Stimulated activated naive B cell treated with anti-CD40 and anti-IgM and Interleukin-4, amounts not matched to agents 10 μg/mL and 1 μg/mL and 100 μg/mL, for 72 hours (primary cell): ENCODE measurements at regions not wholly inside any gene's neighbourhood (a gene's known extent, or its start where the extent isn't known, plus 50 kb on each side); places are given as distances from the start of the nearest gene placed in this dataset.

Experiments used
- ATAC-seq, 2 donors: fragments of 150-1000 bp; cut with Tn5 transposase; replicated peaks; 2 replicates each; pipeline ENCODE4 v1.10.0; 2021; ENCODE audit warnings: moderate library complexity in 1 of 2
- DNase-seq: peaks from one replicate; pipeline ENCODE4 v3.0.0; 2021
- H3K27ac Mint-ChIP-seq: one replicate; pipeline ENCODE4 v1.8.0; 2022; ENCODE audit warnings: mild to moderate bottlenecking, mixed read lengths
- H3K27me3 Mint-ChIP-seq, 2 donors: one replicate each; pipeline ENCODE4 v1.8.0; 2022; ENCODE audit warnings: mixed read lengths in 2 of 2
- H3K36me3 Mint-ChIP-seq, 2 donors: one replicate each; pipeline ENCODE4 v1.8.0; 2022; ENCODE audit warnings: mixed read lengths in 2 of 2, mild to moderate bottlenecking in 1 of 2
- H3K4me1 Mint-ChIP-seq, 2 donors: one replicate each; pipeline ENCODE4 v1.8.0; 2022; ENCODE audit warnings: mixed read lengths in 2 of 2, mild to moderate bottlenecking in 1 of 2
- H3K4me3 Mint-ChIP-seq, 2 donors: one replicate each; pipeline ENCODE4 v1.8.0; 2022; ENCODE audit warnings: mild to moderate bottlenecking in 2 of 2, mixed read lengths in 2 of 2, moderate library complexity in 1 of 2
- H3K9me3 Mint-ChIP-seq, 2 donors: one replicate each; pipeline ENCODE4 v1.8.0; 2022; ENCODE audit warnings: mixed read lengths in 2 of 2, mild to moderate bottlenecking in 1 of 2

- no peaks in the 10 kb centered on the region for H3K36me3 Mint-ChIP-seq
- H3K9me3 Mint-ChIP-seq, result peaks cover 0 to 3% of the 10 kb centered on the region in 2 donors
- H3K27me3 Mint-ChIP-seq, result no peaks in the 10 kb centered on the region
- no peak for DNase-seq
- ATAC-seq, result no peak
- H3K27ac Mint-ChIP-seq, result no peak overlapping the region
- no peak overlapping the region for H3K4me3 Mint-ChIP-seq
- H3K4me1 Mint-ChIP-seq, result no peaks in the 10 kb centered on the region
Measured at GRCh38 chr1:191528275-191528674, 630.0 kb upstream of the RGS18 start.

GRCh38 chr1:191530928-191531327 lies 627.3 kb upstream of the RGS18 start:
- H3K27me3 Mint-ChIP-seq, result no peaks in the 10 kb centered on the region
- H3K36me3 Mint-ChIP-seq, result no peaks in the 10 kb centered on the region
- no peak for DNase-seq
- no peaks in the 10 kb centered on the region for H3K4me1 Mint-ChIP-seq
- ATAC-seq, result no peak
- H3K27ac Mint-ChIP-seq, result no peak overlapping the region
- H3K4me3 Mint-ChIP-seq, result no peak overlapping the region
- peaks cover 3 to 6% of the 10 kb centered on the region in 2 donors for H3K9me3 Mint-ChIP-seq

- H3K36me3 Mint-ChIP-seq, result no peaks in the 10 kb centered on the region
- ATAC-seq (no peak), DNase-seq (no peak)
- H3K27ac Mint-ChIP-seq, result no peak overlapping the region
- H3K4me1 Mint-ChIP-seq, result no peaks in the 10 kb centered on the region
- no peaks in the 10 kb centered on the region for H3K27me3 Mint-ChIP-seq
- H3K4me3 Mint-ChIP-seq, result no peak overlapping the region
- H3K9me3 Mint-ChIP-seq, result peaks cover 7% of the 10 kb centered on the region in 2 donors
Measured at GRCh38 chr1:191533254-191533653, 625.0 kb upstream of the RGS18 start.

DNA sequence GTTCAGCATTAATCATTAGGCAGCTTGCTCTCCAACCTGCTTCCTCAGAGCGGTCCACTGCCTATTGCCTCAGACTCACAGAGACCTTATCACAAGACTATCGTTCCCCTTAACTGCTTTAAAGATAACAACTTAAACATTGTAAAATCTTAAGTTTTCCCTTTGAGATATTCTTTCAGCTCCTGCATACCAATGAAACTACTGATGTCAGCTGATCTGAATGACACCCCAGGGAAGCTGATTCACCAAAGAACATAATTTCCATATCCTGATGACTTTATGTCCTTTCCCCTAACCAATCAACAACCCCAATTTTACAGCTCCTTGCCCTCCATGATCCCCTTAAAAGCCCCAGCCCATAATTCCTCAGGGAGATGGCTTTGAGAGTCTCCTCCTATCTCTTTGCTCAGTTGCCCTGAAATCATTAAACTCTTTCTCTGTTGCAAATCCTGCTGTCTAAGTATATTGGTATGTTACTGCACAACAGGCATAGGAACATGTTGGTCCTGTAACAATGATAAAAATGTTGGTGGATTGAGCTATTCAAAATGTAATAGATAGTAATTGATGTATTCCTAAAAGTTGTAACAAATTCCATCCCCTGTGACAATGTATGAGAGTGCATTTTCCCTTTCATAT lies 621.4 kb upstream of the RGS18 start:
- no peak overlapping the region for H3K27ac Mint-ChIP-seq
- no peak overlapping the region for H3K4me3 Mint-ChIP-seq
- ATAC-seq (no peak), DNase-seq (no peak)
- H3K9me3 Mint-ChIP-seq, result peaks cover 7% of the 10 kb centered on the region in 2 donors
- no peaks in the 10 kb centered on the region for H3K36me3 Mint-ChIP-seq
- H3K4me1 Mint-ChIP-seq, result no peaks in the 10 kb centered on the region
- H3K27me3 Mint-ChIP-seq, result no peaks in the 10 kb centered on the region

GRCh38 chr1:191541758-191542157 lies 616.5 kb upstream of the RGS18 start:
- H3K4me3 Mint-ChIP-seq, result no peak overlapping the region
- no peaks in the 10 kb centered on the region for H3K4me1 Mint-ChIP-seq
- H3K36me3 Mint-ChIP-seq, result no peaks in the 10 kb centered on the region
- H3K27ac Mint-ChIP-seq, result no peak overlapping the region
- DNase-seq, result no peak
- no peaks in the 10 kb centered on the region for H3K27me3 Mint-ChIP-seq
- H3K9me3 Mint-ChIP-seq, result peaks cover 3 to 4% of the 10 kb centered on the region in 2 donors
- no peak for ATAC-seq

DNA sequence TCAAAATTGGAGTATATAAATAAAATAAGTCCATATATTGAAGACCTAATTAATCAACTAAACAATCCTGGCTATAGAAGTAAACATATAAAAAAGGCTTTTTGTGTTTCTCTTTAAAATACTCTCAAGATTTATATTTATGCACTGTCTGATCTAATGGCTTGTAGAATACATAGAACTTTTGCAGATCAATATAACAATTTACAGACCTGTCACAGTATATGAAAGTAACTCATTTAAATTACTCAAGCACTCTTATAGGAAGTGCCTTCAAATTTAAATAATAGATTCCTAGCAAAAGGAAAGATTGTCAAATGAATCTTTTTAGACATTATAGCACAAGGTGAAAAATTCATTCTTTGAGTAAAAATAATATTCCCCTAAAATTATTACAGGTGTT lies 615.8 kb upstream of the RGS18 start:
- H3K4me3 Mint-ChIP-seq, result no peak overlapping the region
- no peaks in the 10 kb centered on the region for H3K9me3 Mint-ChIP-seq
- no peak for ATAC-seq
- no peaks in the 10 kb centered on the region for H3K36me3 Mint-ChIP-seq
- DNase-seq, result no peak
- no peaks in the 10 kb centered on the region for H3K27me3 Mint-ChIP-seq
- no peak overlapping the region for H3K27ac Mint-ChIP-seq
- H3K4me1 Mint-ChIP-seq, result no peaks in the 10 kb centered on the region

DNA sequence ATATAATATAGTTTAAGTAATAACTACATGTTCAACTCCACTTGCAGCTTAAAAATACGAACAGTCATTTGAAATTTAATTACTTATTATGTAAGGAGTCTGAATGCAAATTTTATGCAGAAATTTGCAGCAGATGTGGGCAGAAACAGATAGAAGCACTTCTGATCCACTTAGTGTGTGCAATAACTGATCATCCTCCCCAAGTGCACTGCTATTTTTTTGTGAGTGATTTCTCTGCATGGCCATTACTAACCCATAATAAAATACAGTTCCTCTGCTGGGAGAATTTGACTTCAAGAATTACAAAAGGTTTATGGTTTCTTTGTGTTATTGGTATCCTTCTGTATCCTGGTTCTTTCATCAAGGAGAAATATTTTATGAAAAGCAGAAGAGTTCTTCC lies 611.5 kb upstream of the RGS18 start:
- H3K27ac Mint-ChIP-seq, result no peak overlapping the region

GRCh38 chr1:191551019-191551418 lies 607.2 kb upstream of the RGS18 start:
- peaks cover 3 to 7% of the 10 kb centered on the region in 2 donors for H3K9me3 Mint-ChIP-seq
- no peak for ATAC-seq
- DNase-seq, result no peak
- no peaks in the 10 kb centered on the region for H3K36me3 Mint-ChIP-seq
- H3K4me1 Mint-ChIP-seq, result no peaks in the 10 kb centered on the region
- H3K27me3 Mint-ChIP-seq, result no peaks in the 10 kb centered on the region
- no peak overlapping the region for H3K4me3 Mint-ChIP-seq
- H3K27ac Mint-ChIP-seq, result no peak overlapping the region

More for the DNA sequence above, 611.5 kb upstream of the RGS18 start:
- DNase-seq, result no peak
- Mint-ChIP-seq H3K4me3 (no peak overlapping the region), H3K9me3 (peaks cover 3 to 7% of the 10 kb centered on the region in 2 donors), H3K36me3 (no peaks in the 10 kb centered on the region), H3K4me1 (no peaks in the 10 kb centered on the region), H3K27me3 (no peaks in the 10 kb centered on the region)
- ATAC-seq, result no peak

- Mint-ChIP-seq H3K36me3 (no peaks in the 10 kb centered on the region), H3K4me1 (no peaks in the 10 kb centered on the region), H3K9me3 (no peaks in the 10 kb centered on the region), H3K4me3 (no peak overlapping the region), H3K27me3 (no peaks in the 10 kb centered on the region), H3K27ac (no peak overlapping the region)
- ATAC-seq (no peak), DNase-seq (no peak)
Measured at GRCh38 chr1:191558379-191558778, 599.9 kb upstream of the RGS18 start.

DNA sequence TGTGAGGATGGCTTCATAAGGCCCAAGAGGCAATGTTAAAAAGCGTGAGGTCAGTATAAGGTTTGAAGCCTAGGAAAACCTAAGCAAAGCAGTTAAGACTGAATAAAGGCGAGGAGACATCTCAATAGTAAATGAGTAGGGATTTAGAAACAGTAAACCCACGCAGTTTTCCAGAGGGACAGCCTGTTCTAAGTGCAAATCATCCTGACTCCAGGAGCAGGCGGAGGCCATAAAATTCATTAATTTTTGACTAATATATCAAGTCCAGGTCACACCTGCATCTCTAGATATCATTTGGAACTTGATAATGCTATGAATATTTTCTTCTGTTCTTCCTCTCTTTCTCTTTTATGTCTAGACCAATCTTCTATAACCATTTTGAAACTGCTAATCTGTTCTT lies 597.0 kb upstream of the RGS18 start:
- H3K4me1 Mint-ChIP-seq, result no peaks in the 10 kb centered on the region
- H3K27ac Mint-ChIP-seq, result no peak overlapping the region
- ATAC-seq, result no peak
- H3K4me3 Mint-ChIP-seq, result no peak overlapping the region
- peaks cover 0 to 1% of the 10 kb centered on the region in 2 donors for H3K9me3 Mint-ChIP-seq
- no peak for DNase-seq
- no peaks in the 10 kb centered on the region for H3K27me3 Mint-ChIP-seq
- H3K36me3 Mint-ChIP-seq, result no peaks in the 10 kb centered on the region

DNA sequence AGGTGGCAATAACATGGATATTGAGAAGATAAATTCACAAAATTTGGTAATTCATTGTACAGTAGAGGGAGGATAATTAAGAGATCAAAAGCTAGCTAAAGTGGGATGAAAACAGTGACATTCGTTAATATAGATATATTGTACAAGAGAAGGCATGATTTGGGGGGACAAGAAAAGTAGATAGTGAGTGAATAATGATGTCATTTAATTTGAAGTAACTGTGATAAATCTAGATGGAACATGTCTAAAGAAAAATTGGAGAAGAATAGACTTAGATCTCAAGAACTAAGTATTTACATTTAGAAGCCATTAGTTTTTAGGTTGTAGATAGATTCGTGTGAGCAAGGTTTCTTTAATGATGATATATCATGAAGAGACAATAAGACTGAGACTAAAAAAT lies 594.0 kb upstream of the RGS18 start:
- H3K27me3 Mint-ChIP-seq, result no peaks in the 10 kb centered on the region
- peaks cover 0 to 1% of the 10 kb centered on the region in 2 donors for H3K9me3 Mint-ChIP-seq
- H3K4me3 Mint-ChIP-seq, result no peak overlapping the region
- DNase-seq (no peak), ATAC-seq (no peak)
- no peak overlapping the region for H3K27ac Mint-ChIP-seq
- H3K4me1 Mint-ChIP-seq, result no peaks in the 10 kb centered on the region
- H3K36me3 Mint-ChIP-seq, result no peaks in the 10 kb centered on the region

GRCh38 chr1:191572479-191572878 lies 585.8 kb upstream of the RGS18 start:
- ATAC-seq (no peak), DNase-seq (no peak)
- Mint-ChIP-seq H3K27ac (no peak overlapping the region), H3K9me3 (peaks cover 0 to 3% of the 10 kb centered on the region in 2 donors), H3K4me1 (no peaks in the 10 kb centered on the region), H3K36me3 (no peaks in the 10 kb centered on the region), H3K4me3 (no peak overlapping the region), H3K27me3 (no peaks in the 10 kb centered on the region)

DNA sequence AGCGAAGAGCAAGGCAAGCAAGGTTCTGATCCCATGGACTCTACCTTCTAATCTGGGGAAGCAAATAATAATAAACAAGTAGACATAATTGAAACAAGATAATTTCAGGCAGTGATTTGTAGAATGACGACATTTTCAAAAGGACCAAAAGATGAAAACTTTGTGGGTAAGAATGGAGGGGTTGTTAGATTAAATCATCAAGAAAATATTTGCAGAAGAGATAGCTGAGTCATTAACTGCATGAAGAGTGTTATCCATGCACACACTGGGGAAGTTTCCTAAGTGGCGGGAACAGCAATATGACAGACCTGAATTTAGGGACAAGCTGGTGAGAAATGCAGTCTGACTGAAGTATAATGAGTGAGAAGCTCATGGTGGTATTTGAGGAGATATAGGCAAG lies 583.1 kb upstream of the RGS18 start:
- Mint-ChIP-seq H3K36me3 (no peaks in the 10 kb centered on the region), H3K27ac (no peak overlapping the region), H3K4me1 (no peaks in the 10 kb centered on the region), H3K4me3 (no peak overlapping the region), H3K27me3 (no peaks in the 10 kb centered on the region), H3K9me3 (peaks cover 3 to 7% of the 10 kb centered on the region in 2 donors)
- DNase-seq, result no peak
- no peak for ATAC-seq

DNA sequence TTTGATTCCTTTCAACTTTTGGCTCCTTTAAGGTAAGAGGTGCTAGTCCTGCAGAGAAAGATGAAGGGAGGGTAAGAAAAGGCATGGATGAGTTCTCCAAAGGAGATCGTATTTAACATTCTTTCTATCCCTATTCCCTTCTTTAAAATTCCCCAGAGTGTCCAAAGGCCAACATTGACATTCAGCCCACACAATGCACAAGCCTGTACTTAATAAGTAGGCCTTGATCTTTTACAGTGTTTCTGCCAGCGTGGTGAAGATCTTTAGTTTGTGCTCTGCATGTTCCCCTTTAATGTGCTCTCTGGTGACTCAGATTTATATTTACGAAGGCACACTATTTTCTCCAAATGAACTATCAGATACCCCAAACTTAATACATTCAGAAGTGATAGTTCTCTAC lies 582.5 kb upstream of the RGS18 start:
- H3K9me3 Mint-ChIP-seq, result peaks cover 6 to 7% of the 10 kb centered on the region in 2 donors
- no peak overlapping the region for H3K4me3 Mint-ChIP-seq
- ATAC-seq (no peak), DNase-seq (no peak)
- H3K4me1 Mint-ChIP-seq, result no peaks in the 10 kb centered on the region
- H3K27me3 Mint-ChIP-seq, result no peaks in the 10 kb centered on the region
- no peak overlapping the region for H3K27ac Mint-ChIP-seq
- H3K36me3 Mint-ChIP-seq, result no peaks in the 10 kb centered on the region

DNA sequence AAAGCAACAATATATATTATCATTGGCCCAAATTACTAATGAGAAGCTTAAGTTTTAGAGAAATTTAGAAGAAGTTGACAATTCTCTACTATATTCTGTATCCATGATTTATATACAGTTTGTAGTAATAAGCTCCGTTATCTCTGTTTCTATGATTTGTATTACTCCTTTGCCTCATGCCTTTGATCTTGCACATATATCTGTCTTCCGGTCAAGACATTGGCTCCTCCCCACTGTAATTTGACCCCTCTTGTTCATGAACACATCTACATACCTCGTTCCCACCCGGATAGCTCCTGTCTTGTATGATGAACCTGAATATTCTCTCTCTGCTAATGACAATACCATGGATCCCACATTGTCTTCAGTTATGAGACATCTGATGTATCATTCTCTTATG lies 581.0 kb upstream of the RGS18 start:
- DNase-seq (no peak), ATAC-seq (no peak)
- no peaks in the 10 kb centered on the region for H3K27me3 Mint-ChIP-seq
- peaks cover 3 to 7% of the 10 kb centered on the region in 2 donors for H3K9me3 Mint-ChIP-seq
- H3K4me1 Mint-ChIP-seq, result no peaks in the 10 kb centered on the region
- no peaks in the 10 kb centered on the region for H3K36me3 Mint-ChIP-seq
- no peak overlapping the region for H3K27ac Mint-ChIP-seq
- H3K4me3 Mint-ChIP-seq, result no peak overlapping the region

DNA sequence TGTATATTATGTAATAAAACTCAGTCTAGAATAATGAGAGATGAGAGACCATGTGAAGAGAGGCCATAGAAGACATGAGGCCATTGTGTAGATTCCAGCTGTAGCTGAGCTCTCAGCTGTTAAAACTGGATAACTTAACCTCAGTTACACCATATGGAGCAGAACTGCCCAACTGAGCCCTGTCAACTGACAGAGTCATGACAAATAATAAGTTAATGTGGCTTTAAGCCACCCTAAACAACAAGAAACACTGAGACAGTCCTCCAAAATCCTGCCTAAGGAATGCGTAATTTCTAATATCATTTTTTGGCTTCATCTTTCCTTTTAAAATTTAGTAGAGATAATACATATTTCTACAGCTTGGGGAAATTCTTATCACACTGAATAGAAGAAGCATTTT lies 580.0 kb upstream of the RGS18 start:
- H3K36me3 Mint-ChIP-seq, result no peaks in the 10 kb centered on the region
- peaks cover 3 to 7% of the 10 kb centered on the region in 2 donors for H3K9me3 Mint-ChIP-seq
- H3K4me1 Mint-ChIP-seq, result no peaks in the 10 kb centered on the region
- H3K27me3 Mint-ChIP-seq, result no peaks in the 10 kb centered on the region
- no peak for DNase-seq
- H3K27ac Mint-ChIP-seq, result no peak overlapping the region
- no peak for ATAC-seq
- no peak overlapping the region for H3K4me3 Mint-ChIP-seq
